GM20000 (cell line): ENCODE measurements at regions not wholly inside any gene's neighbourhood (a gene's known extent, or its start where the extent isn't known, plus 50 kb on each side); places are given as distances from the start of the nearest gene placed in this dataset.
A peak's percentile ranks its signal among the peaks of the same experiment; 100 is the strongest.

Experiments used
- DNase-seq: peaks from one replicate; pipeline ENCODE4 v3.0.0; 2012; ENCODE audit warnings: low spot score
- CTCF ChIP-seq: IDR thresholded peaks from 2 replicates; pipeline ENCODE4 v1.5.1; 2012; ENCODE audit warnings: mild to moderate bottlenecking, control low read depth; ENCODE audit errors: extremely low read depth, missing control alignments

- no peak for DNase-seq
- TF ChIP-seq CTCF: no peak
Measured at GRCh38 chr9:99628849-99629620, 192.7 kb upstream of the NR4A3 start.

GRCh38 chr9:99632349-99633038 is 189.2 kb upstream of the NR4A3 start:
- no peak for DNase-seq
- TF ChIP-seq CTCF: no peak

GRCh38 chr9:99633265-99633664 is 188.4 kb upstream of the NR4A3 start:
- peak; percentile 8 for DNase-seq
- no peak for TF ChIP-seq CTCF

GRCh38 chr9:99634186-99634585 is 187.5 kb upstream of the NR4A3 start:
- TF ChIP-seq CTCF: no peak
- no peak for DNase-seq

- TF ChIP-seq CTCF: no peak
- no peak for DNase-seq
Measured at GRCh38 chr9:99635032-99635431, 186.7 kb upstream of the NR4A3 start.

GRCh38 chr9:99637641-99638040 is 184.0 kb upstream of the NR4A3 start:
- no peak for TF ChIP-seq CTCF
- no peak for DNase-seq

- no peak for TF ChIP-seq CTCF
- no peak for DNase-seq
Measured at GRCh38 chr9:99638971-99639370, 182.7 kb upstream of the NR4A3 start.
